ENCODE measurements at regions not wholly inside any gene's neighbourhood (a gene's known extent, or its start where the extent isn't known, plus 50 kb on each side); places are given as distances from the start of the nearest gene placed in this dataset.

- WGBS, 2 donors, result 86 to 94% methylated on average over 4 to 6 of the region's 6 CpGs
- no peak for DNase-seq (ENCODE audit: low spot score in 2 of 2)
- H3K4me1 ChIP-seq, result no peaks in the 10 kb centered on the region
- H3K9me3 ChIP-seq, result no peaks in the 10 kb centered on the region
- H3K27me3 ChIP-seq, result no peaks in the 10 kb centered on the region
- H3K4me3 ChIP-seq, result no peak overlapping the region
- no peak for TF ChIP-seq POLR2A (IDR thresholded peaks at IDR 0.05)
- TF ChIP-seq CTCF (IDR thresholded peaks at IDR 0.05), result no peak
- TF ChIP-seq EP300 (IDR thresholded peaks at IDR 0.05), result no peak
- H3K27ac ChIP-seq, result no peak overlapping the region
- H3K36me3 ChIP-seq, result no peaks in the 10 kb centered on the region
Observed at GRCh38 chr18:46313521-46313920, 209.3 kb downstream of the HAUS1 start.

GRCh38 chr18:46314011-46314410 lies 209.8 kb downstream of the HAUS1 start:
- no peak for DNase-seq (ENCODE audit: low spot score in 2 of 2)
- H3K4me3 ChIP-seq, result no peak overlapping the region
- WGBS, 2 donors, result 90 to 94% methylated on average over 7 of the region's 7 CpGs
- no peak for TF ChIP-seq POLR2A (IDR thresholded peaks at IDR 0.05)
- TF ChIP-seq EP300 (IDR thresholded peaks at IDR 0.05), result no peak
- no peak for TF ChIP-seq CTCF (IDR thresholded peaks at IDR 0.05)
- no peaks in the 10 kb centered on the region for H3K4me1 ChIP-seq
- no peaks in the 10 kb centered on the region for H3K27me3 ChIP-seq
- no peaks in the 10 kb centered on the region for H3K36me3 ChIP-seq
- H3K9me3 ChIP-seq, result no peaks in the 10 kb centered on the region
- no peak overlapping the region for H3K27ac ChIP-seq

GRCh38 chr18:46315161-46315560 lies 211.0 kb downstream of the HAUS1 start:
- 74 to 75% methylated on average over 2 of the region's 2 CpGs for WGBS, 2 donors
- no peaks in the 10 kb centered on the region for H3K4me1 ChIP-seq

GRCh38 chr18:46318356-46318755 lies 214.2 kb downstream of the HAUS1 start:
- Histone ChIP-seq H3K36me3 (no peaks in the 10 kb centered on the region), H3K4me1 (no peaks in the 10 kb centered on the region), H3K27me3 (no peaks in the 10 kb centered on the region), H3K27ac (no peak overlapping the region), H3K9me3 (no peaks in the 10 kb centered on the region), H3K4me3 (no peak overlapping the region)
- WGBS, 2 donors, result 92 to 96% methylated on average over 4 to 5 of the region's 5 CpGs
- TF ChIP-seq POLR2A (IDR thresholded peaks at IDR 0.05) (no peak), CTCF (IDR thresholded peaks at IDR 0.05) (no peak), EP300 (IDR thresholded peaks at IDR 0.05) (no peak)
- DNase-seq (ENCODE audit: low spot score in 2 of 2), result no peak

More at GRCh38 chr18:46315161-46315560, 211.0 kb downstream of the HAUS1 start:
- Histone ChIP-seq H3K27me3 (no peaks in the 10 kb centered on the region), H3K36me3 (no peaks in the 10 kb centered on the region), H3K4me3 (no peak overlapping the region), H3K27ac (no peak overlapping the region), H3K9me3 (no peaks in the 10 kb centered on the region)
- no peak for DNase-seq (ENCODE audit: low spot score in 2 of 2)
- no peak for TF ChIP-seq EP300 (IDR thresholded peaks at IDR 0.05)
- no peak for TF ChIP-seq CTCF (IDR thresholded peaks at IDR 0.05)
- no peak for TF ChIP-seq POLR2A (IDR thresholded peaks at IDR 0.05)

- DNase-seq (ENCODE audit: low spot score in 2 of 2), result no peak
- Histone ChIP-seq H3K9me3 (no peaks in the 10 kb centered on the region), H3K36me3 (no peaks in the 10 kb centered on the region), H3K27ac (no peak overlapping the region), H3K4me3 (no peak overlapping the region), H3K4me1 (peaks cover 0 to 3% (median 0%) of the 10 kb centered on the region in 4 donors), H3K27me3 (no peaks in the 10 kb centered on the region)
- TF ChIP-seq POLR2A (IDR thresholded peaks at IDR 0.05) (no peak), EP300 (IDR thresholded peaks at IDR 0.05) (no peak), CTCF (IDR thresholded peaks at IDR 0.05) (no peak)
- 78% methylated on average over 1 of the region's 1 CpG for WGBS, 2 donors
Observed at GRCh38 chr18:46319783-46320182, 215.6 kb downstream of the HAUS1 start.

Measured in tibial nerve (tissue), 4 donors.